OCI-LY7 (cell line): ENCODE measurements at regions not wholly inside any gene's neighbourhood (a gene's known extent, or its start where the extent isn't known, plus 50 kb on each side); places are given as distances from the start of the nearest gene placed in this dataset.
"Not testable (repeated sequence)": the region's sequence is repeated elsewhere in the genome, so short reads cannot be mapped to it uniquely, and the experiment has no call there.

Experiments
- BruUV-seq: library from RNA; stranded (reverse); fragments of 400-500 nt; replicated peaks from 2 replicates; lab custom pipeline; 2021; lab: Mats Ljungman, UMichigan
- CTCF ChIA-PET: fragments of 300-600 bp; sonication (Branson Sonifier 250); formaldehyde crosslinking; loops from one replicate; lab custom pipeline; 2022; ENCODE audit warnings: antibody characterized with exemption; ENCODE audit not compliant: unreplicated experiment; lab: Charles Lee
- POLR2A ChIA-PET: fragments of 300-600 bp; sonication (Branson Sonifier 250); formaldehyde crosslinking; loops from one replicate; lab custom pipeline; 2022; ENCODE audit warnings: antibody characterized with exemption; lab: Charles Lee
- DNase-seq: peaks from one replicate; pipeline ENCODE4 v3.0.0-alpha.2; 2015; ENCODE audit warnings: low spot score
- H2AFZ ChIP-seq: fragments of 200-600 bp; sonication (generic), shearing (Covaris generic); 2 replicates; pipeline ENCODE4 v1.6.1; 2014; ENCODE audit warnings: mild to moderate bottlenecking, antibody characterized with exemption, low read length, moderate library complexity
- H3K27ac ChIP-seq: fragments of 200-600 bp; sonication (generic); 2 replicates; pipeline ENCODE4 v1.5.1; 2014; ENCODE audit warnings: mixed run types, low read depth, mild to moderate bottlenecking, moderate library complexity, low read length, inconsistent platforms; ENCODE audit not compliant: poor library complexity, severe bottlenecking
- H3K36me3 ChIP-seq: fragments of 200-600 bp; sonication (generic); 2 replicates; pipeline ENCODE4 v1.6.1; 2014; ENCODE audit warnings: mild to moderate bottlenecking, antibody characterized with exemption, low read length, moderate library complexity, mixed read lengths; ENCODE audit not compliant: insufficient read depth
- H3K4me1 ChIP-seq: fragments of 200-600 bp; sonication (generic); 2 replicates; pipeline ENCODE4 v1.5.1; 2014; ENCODE audit warnings: mild to moderate bottlenecking, low read length; ENCODE audit not compliant: insufficient read depth, poor library complexity, severe bottlenecking
- H3K4me2 ChIP-seq: fragments of 200-600 bp; sonication (generic); 2 replicates; pipeline ENCODE4 v1.6.1; 2014; ENCODE audit warnings: mild to moderate bottlenecking, low read length
- H3K4me3 ChIP-seq: fragments of 200-600 bp; sonication (generic); 2 replicates; pipeline ENCODE4 v1.5.1; 2014; ENCODE audit warnings: mild to moderate bottlenecking, low read depth, low read length; ENCODE audit not compliant: poor library complexity, severe bottlenecking
- H3K79me2 ChIP-seq: fragments of 200-600 bp; sonication (generic); 2 replicates; pipeline ENCODE4 v1.6.1; 2016; ENCODE audit warnings: low read depth, mild to moderate bottlenecking, low read length, moderate library complexity, mixed read lengths; ENCODE audit not compliant: insufficient read depth
- H3K9me2 ChIP-seq: fragments of 200-600 bp; sonication (generic); 2 replicates; pipeline ENCODE4 v1.6.1; 2016; ENCODE audit warnings: mild to moderate bottlenecking, low read length, mixed read lengths; ENCODE audit not compliant: insufficient read depth
- H3K9me3 ChIP-seq: fragments of 200-600 bp; sonication (generic); 2 replicates; pipeline ENCODE4 v1.6.1; 2014; ENCODE audit warnings: mild to moderate bottlenecking, mixed run types, low read length, mixed read lengths
- H4K20me1 ChIP-seq: fragments of 200-600 bp; sonication (generic); 2 replicates; pipeline ENCODE4 v1.6.1; 2014; ENCODE audit warnings: mild to moderate bottlenecking, antibody characterized with exemption, low read length, moderate library complexity, mixed read lengths; ENCODE audit not compliant: insufficient read depth
- EZH2phosphoT487 ChIP-seq: fragments of 200-600 bp; sonication (generic); IDR thresholded peaks from 2 replicates; pipeline ENCODE4 v1.6.1; 2018; ENCODE audit warnings: low read depth, borderline replicate concordance, mild to moderate bottlenecking, mixed run types, antibody characterized with exemption, low read length, moderate library complexity, mixed read lengths
- intact Hi-C: fragments of 100-400 bp; cut with micrococcal nuclease; formaldehyde crosslinking; loops from one replicate; pipeline ENCODE4 v1.10.0; 2022; ENCODE audit not compliant: unreplicated experiment
- TF ChIP-seq, protein P1 (sequence below): fragments of 200-600 bp; sonication (generic); conservative IDR thresholded peaks from 2 replicates; pipeline ENCODE4 v1.5.1; 2014; ENCODE audit warnings: mild to moderate bottlenecking, antibody characterized with exemption, low read length, moderate library complexity, mixed read lengths

DNA sequence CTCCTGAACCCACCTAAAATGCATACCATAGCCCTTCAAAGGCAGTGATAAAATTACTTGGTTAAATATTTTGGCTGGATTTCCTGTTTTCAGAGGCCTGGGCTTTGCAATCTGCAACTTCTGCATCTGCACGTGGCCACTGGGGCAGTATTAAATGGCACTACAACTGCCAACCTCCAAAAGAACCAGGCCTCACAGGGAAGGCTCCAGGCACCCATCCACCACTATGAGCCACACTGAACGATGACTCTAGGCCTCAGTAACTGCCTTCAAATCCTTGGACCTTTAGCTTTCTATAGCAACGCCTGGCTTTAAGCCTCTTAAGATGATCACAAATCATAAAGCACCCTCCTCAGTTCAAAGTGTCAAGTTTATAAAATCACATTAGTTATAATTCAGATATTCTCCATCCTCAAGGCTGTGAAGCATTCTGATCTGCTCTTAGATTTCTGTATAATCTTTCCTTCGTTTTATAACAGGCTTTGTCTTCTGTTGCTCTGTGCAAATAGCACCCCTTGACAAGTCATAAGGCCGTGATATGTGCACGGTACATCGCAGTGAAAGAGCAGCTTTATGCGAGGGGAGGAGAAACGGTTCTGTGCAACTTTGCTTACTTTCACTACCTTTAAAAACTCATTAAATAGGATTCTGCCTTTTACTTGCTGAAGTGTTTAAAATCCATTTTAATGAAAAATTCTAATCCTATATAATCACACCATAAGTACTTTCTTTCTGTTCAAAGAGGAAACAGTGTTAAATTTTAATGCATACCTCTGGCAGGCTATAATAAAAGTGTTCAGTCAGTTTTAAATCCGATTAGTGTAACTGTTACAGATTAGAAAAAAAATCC lies 196.4 kb upstream of the G2E3 start:
- CTCF ChIA-PET: no interaction called here
- H3K4me2 ChIP-seq: no peak overlapping the region
- no TSS peak for BruUV-seq

DNA sequence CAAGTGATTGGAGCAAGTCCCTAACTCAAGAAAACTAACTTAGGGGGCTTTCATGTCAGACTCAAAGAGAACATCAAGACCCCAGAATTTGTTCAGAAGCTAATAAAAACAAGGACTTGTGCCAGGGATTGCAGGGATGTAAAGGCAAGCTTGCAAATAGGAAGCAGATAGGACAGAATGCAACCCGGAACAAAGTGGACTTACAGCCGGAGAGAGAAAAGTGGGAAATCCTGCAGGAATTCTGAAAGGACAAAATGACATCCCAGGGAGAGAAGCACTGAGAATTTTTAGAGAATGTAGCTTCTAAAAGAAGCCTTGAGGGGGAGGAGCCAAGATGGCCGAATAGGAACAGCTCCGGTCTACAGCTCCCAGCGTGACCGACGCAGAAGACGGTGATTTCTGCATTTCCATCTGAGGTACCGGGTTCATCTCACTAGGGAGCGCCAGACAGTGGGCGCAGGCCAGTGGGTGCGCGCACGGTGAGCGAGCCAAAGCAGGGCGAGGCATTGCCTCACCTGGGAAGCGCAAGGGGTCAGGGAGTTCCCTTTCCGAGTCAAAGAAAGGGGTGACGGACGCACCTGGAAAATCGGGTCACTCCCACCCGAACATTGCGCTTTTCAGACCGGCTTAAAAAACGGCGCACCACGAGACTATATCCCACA lies 195.6 kb upstream of the G2E3 start:
- H2AFZ ChIP-seq, H3K9me2 ChIP-seq, H3K36me3 ChIP-seq, H3K9me3 ChIP-seq, H4K20me1 ChIP-seq, H3K27ac ChIP-seq, BruUV-seq, H3K4me3 ChIP-seq, DNase-seq, CTCF ChIA-PET, H3K4me1 ChIP-seq, POLR2A ChIA-PET, H3K79me2 ChIP-seq, H3K4me2 ChIP-seq, intact Hi-C loops: not testable (repeated sequence)

More for the DNA sequence above, 196.4 kb upstream of the G2E3 start:
- no peaks in the 10 kb centered on the region for H3K9me2 ChIP-seq
- H3K36me3 ChIP-seq: no peaks in the 10 kb centered on the region
- no peak overlapping the region for H3K4me3 ChIP-seq
- DNase-seq: no peak
- no peaks in the 10 kb centered on the region for H3K9me3 ChIP-seq
- H3K4me1 ChIP-seq: no peaks in the 10 kb centered on the region
- POLR2A ChIA-PET: no interaction called here
- TF ChIP-seq EZH2phosphoT487: no peak
- TF ChIP-seq, protein P1, sequence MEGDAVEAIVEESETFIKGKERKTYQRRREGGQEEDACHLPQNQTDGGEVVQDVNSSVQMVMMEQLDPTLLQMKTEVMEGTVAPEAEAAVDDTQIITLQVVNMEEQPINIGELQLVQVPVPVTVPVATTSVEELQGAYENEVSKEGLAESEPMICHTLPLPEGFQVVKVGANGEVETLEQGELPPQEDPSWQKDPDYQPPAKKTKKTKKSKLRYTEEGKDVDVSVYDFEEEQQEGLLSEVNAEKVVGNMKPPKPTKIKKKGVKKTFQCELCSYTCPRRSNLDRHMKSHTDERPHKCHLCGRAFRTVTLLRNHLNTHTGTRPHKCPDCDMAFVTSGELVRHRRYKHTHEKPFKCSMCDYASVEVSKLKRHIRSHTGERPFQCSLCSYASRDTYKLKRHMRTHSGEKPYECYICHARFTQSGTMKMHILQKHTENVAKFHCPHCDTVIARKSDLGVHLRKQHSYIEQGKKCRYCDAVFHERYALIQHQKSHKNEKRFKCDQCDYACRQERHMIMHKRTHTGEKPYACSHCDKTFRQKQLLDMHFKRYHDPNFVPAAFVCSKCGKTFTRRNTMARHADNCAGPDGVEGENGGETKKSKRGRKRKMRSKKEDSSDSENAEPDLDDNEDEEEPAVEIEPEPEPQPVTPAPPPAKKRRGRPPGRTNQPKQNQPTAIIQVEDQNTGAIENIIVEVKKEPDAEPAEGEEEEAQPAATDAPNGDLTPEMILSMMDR: no peak
- no peaks in the 10 kb centered on the region for H3K79me2 ChIP-seq
- H2AFZ ChIP-seq: no peak overlapping the region
- no peaks in the 10 kb centered on the region for H4K20me1 ChIP-seq
- no peak overlapping the region for H3K27ac ChIP-seq
- intact Hi-C loops: no loop called here

DNA sequence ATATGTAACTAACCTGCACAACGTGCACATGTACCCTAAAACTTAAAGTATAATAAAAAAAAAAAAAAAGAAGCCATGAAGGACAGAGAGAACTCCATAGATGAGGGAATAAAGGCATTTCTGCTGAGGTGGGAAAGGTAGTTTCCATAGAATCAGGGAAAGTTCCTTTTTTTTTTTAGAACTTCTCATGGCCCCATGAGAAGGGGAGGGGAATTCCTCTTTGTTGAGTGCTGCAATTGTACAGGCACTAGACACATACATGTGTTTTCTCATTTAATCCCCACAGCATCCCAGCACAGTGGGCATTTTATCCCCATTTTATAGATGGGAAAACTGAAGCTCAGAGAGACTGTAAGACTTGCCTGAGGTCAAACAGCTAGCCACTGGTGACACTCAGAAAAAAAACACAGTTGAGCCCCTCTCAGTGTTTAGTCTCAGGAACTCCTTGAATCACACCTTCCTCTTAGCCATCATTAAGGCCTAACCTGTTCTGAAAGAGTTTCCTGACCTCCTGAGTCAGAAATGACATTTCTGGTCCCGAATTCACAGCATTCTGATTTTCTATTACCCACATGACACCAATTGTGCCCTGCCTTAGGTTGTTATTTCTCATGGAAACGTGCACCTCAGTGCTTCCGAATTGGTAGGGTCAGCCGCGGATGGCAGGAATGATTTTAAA lies 189.3 kb upstream of the G2E3 start:
- no peaks in the 10 kb centered on the region for H3K36me3 ChIP-seq
- H3K4me2 ChIP-seq: no peak overlapping the region
- intact Hi-C loops: no loop called here
- H3K4me3 ChIP-seq: no peak overlapping the region
- H4K20me1 ChIP-seq: no peaks in the 10 kb centered on the region
- BruUV-seq: no TSS peak
- H3K4me1 ChIP-seq: no peaks in the 10 kb centered on the region
- no peak for TF ChIP-seq EZH2phosphoT487
- TF ChIP-seq, protein P1: no peak
- H3K9me2 ChIP-seq: no peaks in the 10 kb centered on the region
- no peaks in the 10 kb centered on the region for H3K79me2 ChIP-seq
- H3K9me3 ChIP-seq: no peaks in the 10 kb centered on the region
- H2AFZ ChIP-seq: no peak overlapping the region
- no peak overlapping the region for H3K27ac ChIP-seq
- DNase-seq: no peak
- POLR2A ChIA-PET: no interaction called here
- CTCF ChIA-PET: no interaction called here
